Activated CD4-positive, alpha-beta T cell treated with anti-CD3 and anti-CD28 coated beads, Interleukin-2, amount 50 U/mL, for 4 hours (primary cell): ENCODE measurements at regions not wholly inside any gene's neighbourhood (a gene's known extent, or its start where the extent isn't known, plus 50 kb on each side); places are given as distances from the start of the nearest gene placed in this dataset.

ENCODE experiments used
- DNase-seq, 2 experiments: peaks; one replicate each; pipeline ENCODE4 v3.0.0-alpha.2; 2020

- DNase-seq = no peak
Observed at GRCh38 chr3:176697284-176697889, 499.9 kb downstream of the TBL1XR1 start.

DNA sequence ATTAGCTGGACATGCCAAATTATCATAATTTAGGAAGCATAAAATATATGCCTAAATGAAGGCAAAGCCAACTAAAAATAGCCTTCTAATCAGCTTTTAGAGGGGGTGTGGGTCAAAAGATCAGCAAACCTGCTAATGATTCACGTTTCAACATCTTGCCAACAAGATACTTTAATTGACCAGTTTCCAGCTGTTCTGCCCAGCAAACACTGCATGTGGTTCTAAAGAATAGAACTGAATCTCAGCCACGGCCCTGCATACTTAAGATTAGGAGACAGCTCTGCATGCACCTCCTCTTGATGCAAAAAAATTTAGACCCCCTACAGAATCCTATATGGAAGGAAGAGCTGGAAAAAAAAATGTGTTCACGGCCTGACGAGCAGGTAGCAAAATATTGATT, 500.5 kb downstream of the TBL1XR1 start:
- no peak for DNase-seq

- DNase-seq = no peak
Observed at GRCh38 chr3:176692966-176693785, 504.1 kb downstream of the TBL1XR1 start.

- DNase-seq = no peak
Observed at GRCh38 chr3:176692199-176692965, 504.9 kb downstream of the TBL1XR1 start.

DNA sequence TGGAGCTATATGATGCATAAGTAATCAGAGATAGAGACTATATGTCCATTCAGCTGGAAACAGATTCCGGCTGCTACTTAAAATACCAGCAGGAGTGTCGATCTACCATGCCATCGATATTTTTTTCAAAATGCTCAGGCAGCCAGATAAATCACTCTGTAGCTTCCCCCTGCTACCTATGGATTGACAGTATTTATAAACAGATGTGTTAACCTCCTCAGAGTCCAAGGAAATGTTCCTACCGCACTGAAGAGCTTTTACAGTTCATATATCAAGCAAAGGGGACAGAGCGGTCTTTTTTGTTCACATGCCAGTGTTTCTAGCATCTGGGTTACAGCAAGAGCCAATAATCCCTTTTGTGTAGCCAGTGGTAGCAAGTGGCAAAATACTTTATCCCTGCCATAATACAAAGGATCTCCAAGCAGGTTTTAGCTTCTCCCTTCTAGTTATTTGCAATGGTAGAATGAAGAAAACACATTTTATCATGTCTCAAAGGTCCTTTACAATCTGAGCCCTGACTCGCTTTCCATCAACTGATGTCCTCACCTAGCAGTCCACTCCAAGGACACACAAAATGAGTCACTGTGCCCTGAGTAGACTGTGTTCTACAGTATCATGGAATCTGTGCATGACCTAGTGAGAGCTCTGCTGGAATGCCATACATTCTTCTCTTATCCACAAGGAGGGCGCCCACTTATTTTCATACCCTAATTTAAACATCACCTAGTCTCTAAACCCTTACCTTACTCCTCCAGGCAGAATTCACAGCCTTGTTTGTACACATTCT, 507.0 kb downstream of the TBL1XR1 start:
- no peak for DNase-seq

DNA sequence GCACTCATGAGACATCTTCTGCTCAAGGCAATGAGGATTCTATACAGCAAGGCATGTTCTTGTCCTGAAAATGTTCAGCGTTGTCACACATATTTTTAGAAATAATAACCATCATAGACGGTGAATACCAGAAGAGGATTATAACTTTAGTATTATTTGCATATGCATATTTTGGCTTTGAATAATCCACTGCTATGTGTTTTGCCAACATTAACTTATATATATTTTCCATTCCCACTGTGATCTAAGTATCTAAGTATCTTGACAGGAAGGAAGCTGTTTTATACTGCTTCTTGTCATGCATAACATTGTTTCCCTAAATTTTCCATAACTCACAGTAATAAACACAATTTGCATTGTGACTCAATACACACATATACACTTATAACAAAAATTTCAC, 509.5 kb downstream of the TBL1XR1 start:
- DNase-seq = no peak

DNA sequence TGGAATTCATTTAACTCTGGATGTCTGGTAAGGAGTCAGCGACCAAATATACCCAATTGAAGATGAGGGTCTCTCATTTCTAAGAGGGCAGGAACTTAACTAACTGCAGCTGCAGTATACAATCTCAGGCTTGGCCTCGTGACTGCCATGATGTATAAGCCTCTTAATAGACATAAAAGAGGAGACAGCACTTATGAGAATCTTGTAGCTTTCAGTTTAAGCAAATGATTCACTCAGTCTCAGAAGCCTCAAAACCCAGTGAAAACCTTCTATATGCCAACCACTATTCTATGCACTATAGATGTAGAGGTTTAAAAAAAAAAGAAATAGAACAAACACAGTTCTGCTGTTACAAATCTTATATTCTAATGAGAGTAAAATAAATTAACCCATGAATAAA, 513.9 kb downstream of the TBL1XR1 start:
- DNase-seq = no peak

DNA sequence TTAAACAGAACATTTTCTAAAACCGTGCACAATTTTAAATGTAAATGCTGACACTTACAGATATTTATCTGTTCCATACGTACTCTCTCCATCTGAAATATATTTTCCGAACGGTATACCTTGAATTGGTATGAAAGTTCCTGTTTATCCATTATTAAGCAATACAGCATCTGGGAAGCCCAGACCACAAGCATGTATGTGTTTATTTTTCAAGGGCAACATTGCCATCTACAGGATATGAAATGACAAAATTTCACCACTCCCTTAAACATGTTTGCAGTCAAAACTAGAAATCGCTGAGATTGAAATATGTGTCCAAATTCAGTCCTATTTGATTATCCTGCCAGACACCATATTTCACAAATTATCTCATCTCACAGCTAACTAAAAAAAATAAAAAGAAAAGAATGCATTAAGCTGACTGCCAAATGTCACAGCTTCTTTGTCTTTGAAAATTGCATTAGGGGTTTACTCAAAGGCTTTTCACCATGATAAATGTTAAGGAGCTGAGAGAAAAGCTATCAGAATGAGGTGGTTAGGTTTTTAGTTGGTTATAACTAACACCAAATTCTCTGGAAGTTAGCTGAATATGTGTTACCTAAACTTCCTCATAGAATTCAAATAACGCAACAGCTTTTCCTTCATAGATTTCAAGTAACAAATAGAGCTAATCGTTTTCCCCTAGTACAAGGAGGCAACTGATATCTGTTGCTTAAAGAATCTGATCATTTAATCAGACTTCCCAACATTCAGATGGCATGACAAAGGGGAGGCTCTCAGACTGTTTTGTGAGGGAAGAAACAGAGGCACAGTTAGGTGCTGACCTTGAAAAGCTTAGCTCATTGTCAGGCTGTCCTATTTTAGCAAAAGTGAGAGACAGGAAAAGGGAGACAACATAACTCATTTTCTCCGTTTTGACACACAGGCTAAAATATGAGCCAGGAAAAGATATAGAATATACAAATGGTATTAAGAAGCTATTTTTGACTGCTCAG, 533.1 kb downstream of the TBL1XR1 start:
- no peak for DNase-seq

- DNase-seq = no peak
Observed at GRCh38 chr3:176663387-176663786, 533.9 kb downstream of the TBL1XR1 start.

GRCh38 chr3:176661432-176661964, 535.8 kb downstream of the TBL1XR1 start:
- no peak for DNase-seq

DNA sequence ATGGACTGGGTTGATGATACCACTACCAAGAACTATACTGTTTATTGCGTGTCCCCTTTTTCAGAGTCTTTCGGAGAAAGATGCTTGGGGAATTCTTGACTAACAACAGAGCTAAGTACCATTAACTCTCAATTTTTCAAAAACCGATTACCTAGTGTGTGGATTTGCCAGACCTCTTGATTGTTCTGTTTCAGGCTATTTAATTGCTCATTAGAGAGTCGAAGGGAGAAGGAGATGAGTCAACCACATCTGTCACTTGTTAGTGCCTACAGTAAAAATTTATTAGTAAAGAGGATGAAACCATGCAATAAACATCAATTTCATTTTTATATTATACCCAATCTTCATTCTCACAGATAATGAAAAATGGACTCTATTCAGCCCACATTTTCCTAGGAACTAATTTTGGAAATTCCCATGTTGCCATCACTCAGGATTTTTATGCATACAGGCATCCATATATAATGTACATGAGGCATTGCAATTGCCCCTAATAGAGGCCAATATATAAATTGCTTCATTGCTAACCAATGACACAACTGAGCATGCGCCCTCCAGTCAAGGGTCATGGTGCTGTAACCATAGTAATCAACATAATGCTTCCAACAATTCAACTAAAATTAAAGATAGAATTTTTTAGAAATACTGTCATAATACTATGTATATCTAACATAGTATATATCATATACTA, 541.7 kb downstream of the TBL1XR1 start:
- DNase-seq = no peak

DNA sequence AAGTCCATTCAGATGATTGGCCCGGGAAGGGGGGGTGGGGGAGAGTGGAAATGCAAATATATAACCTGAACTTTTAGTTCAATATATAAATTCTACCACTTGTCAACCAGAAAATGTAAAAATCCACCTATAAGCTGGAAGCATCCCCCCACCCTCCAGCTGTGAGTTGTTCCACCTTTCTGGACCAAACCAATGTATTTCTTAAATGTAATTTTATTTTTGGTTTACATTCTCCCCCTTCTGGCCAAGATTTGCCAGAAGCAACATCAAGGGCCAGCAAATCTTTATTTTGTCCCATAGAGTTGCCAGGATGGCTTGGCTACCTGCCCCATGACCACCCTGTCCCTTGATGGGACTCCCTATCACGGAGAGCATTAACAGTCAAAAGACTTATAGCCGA, 545.7 kb downstream of the TBL1XR1 start:
- DNase-seq = no peak

DNA sequence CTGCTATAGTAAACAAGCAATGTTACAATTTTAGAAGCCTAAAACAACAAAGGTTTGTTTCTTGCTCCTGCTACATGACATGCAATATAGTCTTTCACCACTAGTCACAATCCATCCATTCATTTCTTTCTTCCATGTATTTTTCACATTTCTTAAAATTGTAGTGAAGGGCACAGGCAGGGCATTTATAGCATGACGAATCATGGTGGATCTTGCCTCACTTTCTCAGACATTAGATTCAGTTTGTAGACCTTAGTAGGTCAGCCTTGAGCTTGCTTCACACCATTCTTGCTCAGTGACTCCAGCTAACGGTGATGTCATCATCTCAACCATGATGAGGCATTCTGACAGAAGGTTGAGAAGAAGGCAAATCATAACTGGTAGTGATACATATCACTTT, 546.8 kb downstream of the TBL1XR1 start:
- no peak for DNase-seq

DNA sequence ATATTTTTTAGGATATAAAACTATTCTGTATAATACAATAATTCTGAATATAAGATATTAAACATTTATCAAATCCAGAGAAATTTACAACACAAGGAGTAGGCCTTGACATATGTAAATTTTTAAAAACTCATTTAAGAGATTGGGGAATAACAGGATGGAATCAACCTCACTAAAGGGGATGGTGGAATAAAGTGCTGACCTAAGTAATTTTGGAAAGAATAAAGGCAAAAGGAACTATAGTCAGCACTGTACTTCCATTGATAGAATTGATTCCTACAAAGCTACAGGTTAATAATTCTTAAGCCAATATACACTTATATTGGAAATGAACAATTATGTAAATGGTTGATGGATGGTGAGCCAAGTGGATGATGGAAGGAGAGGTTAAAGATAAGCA, 549.3 kb downstream of the TBL1XR1 start:
- no peak for DNase-seq

DNA sequence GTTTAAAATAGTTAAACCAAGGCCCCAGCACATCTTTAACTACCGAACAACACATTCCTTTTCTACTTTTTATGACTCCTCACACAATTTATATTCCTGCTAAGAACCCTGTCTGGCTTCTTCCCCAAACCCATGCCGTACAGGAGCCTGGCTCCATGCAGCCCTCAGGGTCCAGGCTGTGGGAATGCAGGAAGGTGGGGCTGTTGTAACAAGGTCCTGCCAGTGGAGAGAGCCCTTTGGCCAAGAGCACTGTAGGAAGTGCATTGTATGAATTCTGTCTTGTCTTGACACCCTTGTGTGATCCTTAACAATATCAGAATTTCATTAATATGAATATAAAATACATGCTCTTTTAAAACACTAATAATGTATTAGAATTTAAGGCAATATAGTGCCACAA, 563.8 kb downstream of the TBL1XR1 start:
- DNase-seq = no peak

DNA sequence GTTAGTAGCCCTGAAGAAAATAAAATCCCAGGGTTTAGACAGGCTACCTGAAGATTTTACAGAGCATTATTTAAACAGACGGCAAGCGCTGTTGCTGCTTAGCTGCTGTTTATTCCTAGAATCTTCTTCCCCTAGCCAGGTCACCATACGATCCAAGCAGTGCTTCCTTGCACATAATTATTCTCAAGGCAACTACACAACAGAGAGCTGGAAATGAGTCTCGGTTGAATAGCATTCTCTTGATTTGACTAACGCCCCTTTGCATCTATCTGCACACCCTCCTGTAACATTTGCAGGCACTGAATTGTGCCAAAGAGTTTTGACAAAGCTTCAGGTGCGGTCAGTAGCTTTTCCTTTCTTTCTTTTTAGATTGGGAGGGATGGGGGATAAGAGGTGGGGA, 564.4 kb downstream of the TBL1XR1 start:
- no peak for DNase-seq

DNA sequence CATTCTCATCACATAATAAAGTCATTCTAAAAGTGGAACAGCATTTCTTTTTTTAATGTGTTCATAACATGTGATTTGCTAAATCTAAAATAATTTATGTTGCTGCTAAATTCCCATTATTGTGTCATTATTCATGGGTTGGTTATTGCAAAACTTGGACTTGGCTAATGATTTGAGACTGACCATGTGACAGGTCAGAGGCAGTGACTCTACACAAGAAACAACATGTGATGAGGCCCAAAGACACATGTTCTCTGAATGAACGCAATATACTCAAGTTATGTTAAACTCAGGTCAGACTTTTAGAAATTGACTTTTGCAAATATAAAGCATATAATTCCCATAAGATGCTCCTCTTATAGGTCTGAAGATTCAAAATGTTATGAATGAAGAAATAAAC, 566.1 kb downstream of the TBL1XR1 start:
- no peak for DNase-seq

DNA sequence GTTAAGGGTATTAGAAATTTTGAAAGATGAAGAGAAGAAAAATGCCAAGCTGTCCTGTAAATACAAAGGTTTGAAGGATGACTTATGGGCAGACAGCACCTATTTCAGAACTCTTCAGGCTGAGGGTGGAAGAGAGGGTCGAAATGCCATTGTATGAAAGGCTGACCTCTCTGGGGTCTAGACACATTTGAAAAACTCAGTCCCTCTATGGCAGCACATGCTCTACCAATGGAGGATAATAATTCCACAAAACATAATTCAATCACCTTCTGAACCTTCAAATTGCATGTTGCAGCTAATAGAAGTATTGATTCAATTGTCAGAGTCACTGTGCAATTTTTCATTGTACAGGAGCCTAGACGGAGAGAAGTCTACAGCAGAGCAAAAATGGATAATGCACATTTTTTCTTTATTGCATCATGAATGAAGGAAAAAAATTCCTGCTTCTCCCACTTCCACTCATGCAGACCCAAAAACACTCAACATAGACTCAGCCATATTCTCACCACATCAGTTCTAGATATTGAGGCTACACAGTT, 569.1 kb downstream of the TBL1XR1 start:
- DNase-seq = no peak

DNA sequence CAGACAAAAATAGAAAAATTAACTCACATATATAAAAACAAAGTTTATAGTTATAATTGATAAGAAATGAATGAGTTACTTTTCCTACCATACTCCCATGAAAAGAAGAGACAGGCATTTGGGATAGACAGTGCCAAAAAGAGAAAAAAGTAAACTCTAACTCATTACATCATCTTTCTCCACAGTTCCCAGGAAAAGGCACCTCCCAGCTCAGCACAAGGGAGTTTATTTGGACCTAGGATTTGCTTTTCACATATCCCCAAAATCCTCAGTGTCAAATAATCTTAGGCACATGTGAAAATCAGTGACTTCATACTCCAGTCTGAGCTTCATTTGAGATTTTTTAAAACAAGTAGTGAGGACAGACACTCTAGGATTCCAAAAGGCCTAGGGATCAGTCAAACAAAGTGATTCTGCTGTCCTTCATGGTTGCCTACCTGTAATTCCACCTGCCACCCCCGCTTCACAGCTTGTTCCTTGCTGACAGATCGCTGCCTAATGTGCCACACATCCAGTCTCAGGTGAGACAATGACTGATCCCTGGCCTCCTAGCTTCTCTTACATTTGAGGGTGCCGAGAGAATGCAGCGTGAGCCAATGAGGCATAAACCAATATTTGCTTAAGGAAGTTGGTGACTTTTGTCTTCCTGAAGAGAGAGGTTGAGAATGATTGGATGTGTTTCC, 573.7 kb downstream of the TBL1XR1 start:
- DNase-seq = no peak

DNA sequence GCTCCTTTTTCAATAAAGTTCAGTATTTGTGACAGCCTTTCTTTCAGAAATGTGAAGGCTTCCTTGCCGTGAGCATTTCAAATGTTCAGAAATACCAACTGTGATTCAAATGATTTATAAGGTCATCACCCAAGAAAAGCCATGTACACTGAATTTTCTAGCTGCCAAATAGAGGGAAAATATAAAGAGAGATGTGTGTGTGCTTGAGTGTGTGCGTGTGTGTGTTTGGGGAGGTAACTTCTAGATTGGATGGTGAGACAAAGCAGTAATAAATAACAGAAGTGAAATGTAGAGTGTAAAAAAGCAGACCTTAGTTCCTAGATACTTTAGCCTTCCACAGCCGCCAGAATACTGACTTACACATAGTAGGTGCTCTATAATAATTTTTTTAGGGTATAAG, 577.4 kb downstream of the TBL1XR1 start:
- no peak for DNase-seq
